ENCODE measurements at regions not wholly inside any gene's neighbourhood (a gene's known extent, or its start where the extent isn't known, plus 50 kb on each side); places are given as distances from the start of the nearest gene placed in this dataset.

- no peaks in the 10 kb centered on the region for H4K20me1 ChIP-seq (ENCODE audit: control insufficient read depth, insufficient read depth, insufficient read length)
- no peaks in the 10 kb centered on the region for H3K36me3 Mint-ChIP-seq (ENCODE audit: insufficient read depth in 1 of 3, low read depth in 3 of 3)
- no peak for DNase-seq
- H3K4me2 ChIP-seq (ENCODE audit: insufficient read depth, insufficient read length, low read length): no peak overlapping the region
- H3K79me1 ChIP-seq (ENCODE audit: insufficient read depth, low read depth, low read length, poor library complexity, severe bottlenecking): no peaks in the 10 kb centered on the region
- H2BK12ac ChIP-seq (ENCODE audit: insufficient read length, low read depth, low read length): no peak overlapping the region
- H3K79me2 ChIP-seq (ENCODE audit: insufficient read depth, low read length): no peaks in the 10 kb centered on the region
- no peak overlapping the region for H3K14ac ChIP-seq (ENCODE audit: insufficient read depth, low read length)
- H3K23ac ChIP-seq (ENCODE audit: insufficient read length, low read depth, low read length): no peak overlapping the region
- no peak overlapping the region for H3T11ph ChIP-seq (ENCODE audit: low read length)
- peaks cover 65 to 67% of the 10 kb centered on the region in 2 experiments for H3K4me1 Mint-ChIP-seq
- H4K5ac ChIP-seq (ENCODE audit: insufficient read length, low read depth, low read length): no peak overlapping the region
- no peak overlapping the region for H2BK120ac ChIP-seq (ENCODE audit: low read depth, low read length, poor library complexity, severe bottlenecking)
- no peak overlapping the region for H2BK20ac ChIP-seq (ENCODE audit: low read depth, low read length, poor library complexity, severe bottlenecking)
- no CpG with 5 or more reads among the region's 6 CpGs for WGBS (ENCODE audit: extremely low coverage, insufficient read length, low lambda C conversion rate)
- no peak overlapping the region for H3K18ac ChIP-seq (ENCODE audit: insufficient read length, low read depth, low read length)
- no peaks in the 10 kb centered on the region; the same call in 1 of the 2 replicates for H3K27me3 ChIP-seq (ENCODE audit: insufficient read depth, low read length)
- H3K4me1 ChIP-seq (ENCODE audit: insufficient read depth, low read length): peaks cover 20% of the 10 kb centered on the region; the same call in 1 of the 2 replicates
- no peak overlapping the region for H3K56ac ChIP-seq (ENCODE audit: insufficient read length, low read depth, low read length)
- no peak overlapping the region for H2AK5ac ChIP-seq (ENCODE audit: insufficient read length, low read length)
- H3K9ac ChIP-seq (ENCODE audit: extremely low read depth, insufficient read length, low read length): no peak overlapping the region
- H2BK5ac ChIP-seq (ENCODE audit: insufficient read length, low read length): no peak overlapping the region
- H3K27ac ChIP-seq (ENCODE audit: insufficient read length, low read depth, low read length): no peak overlapping the region
- H4K91ac ChIP-seq (ENCODE audit: insufficient read length, low read depth, low read length): no peak overlapping the region
- peaks cover 15% of the 10 kb centered on the region for H3K27me3 Mint-ChIP-seq (ENCODE audit: low read depth)
- H3K4me3 Mint-ChIP-seq: no peak overlapping the region; a peak in 1 of 5 replicates
- no peak overlapping the region for H4K8ac ChIP-seq (replicated peaks; ENCODE audit: insufficient read length, low read depth, low read length)
- TF ChIP-seq CTCF (conservative IDR thresholded peaks at IDR 0.05): no peak
- no peak overlapping the region for H2AFZ ChIP-seq (ENCODE audit: low read length)
- H3K23me2 ChIP-seq (ENCODE audit: insufficient read length, low read depth, low read length, poor library complexity, severe bottlenecking): no peaks in the 10 kb centered on the region
- H3K9me3 Mint-ChIP-seq: no peaks in the 10 kb centered on the region
- H3K4ac ChIP-seq (ENCODE audit: low read depth, low read length): no peak overlapping the region
- no peaks in the 10 kb centered on the region for H3K9me3 ChIP-seq (ENCODE audit: control insufficient read depth, low read depth, low read length)
- no peak overlapping the region for H2BK15ac ChIP-seq (ENCODE audit: low read depth, low read length)
- no peak overlapping the region for H3K27ac Mint-ChIP-seq
Measured at GRCh38 chr9:95769909-95770433, 105.5 kb upstream of the ERCC6L2 start.

Data from H9 (cell line).